ENCODE measurements at regions not wholly inside any gene's neighbourhood (a gene's known extent, or its start where the extent isn't known, plus 50 kb on each side); places are given as distances from the start of the nearest gene placed in this dataset.

GRCh38 chr3:103459815-103460214 is 1025.0 kb downstream of the ZPLD1 start:
- Histone ChIP-seq H3K9ac (ENCODE audit: insufficient read length, low read depth) (no peak overlapping the region), H3K9me3 (ENCODE audit: insufficient read depth, low read length) (no peaks in the 10 kb centered on the region), H3K4me3 (ENCODE audit: insufficient read length, low read depth) (no peak overlapping the region), H3K36me3 (ENCODE audit: insufficient read depth, insufficient read length, low read length) (no peaks in the 10 kb centered on the region), H3K4me1 (ENCODE audit: insufficient read depth, insufficient read length) (no peaks in the 10 kb centered on the region), H3K27me3 (ENCODE audit: insufficient read depth, insufficient read length) (no peaks in the 10 kb centered on the region)
- DNase-seq (ENCODE audit: low read depth, low spot score) = no peak
- TF ChIP-seq YY1 (IDR thresholded peaks at IDR 0.05; ENCODE audit: insufficient read depth, insufficient read length) (no peak), ZNF274 (IDR thresholded peaks at IDR 0.05; ENCODE audit: low read depth, low read length) (no peak), SUZ12 (IDR thresholded peaks at IDR 0.05; ENCODE audit: extremely low read depth, insufficient read depth, insufficient read length) (no peak)

GRCh38 chr3:103470498-103470897 is 1035.7 kb downstream of the ZPLD1 start:
- H3K9me3 ChIP-seq (ENCODE audit: insufficient read depth, low read length) = no peaks in the 10 kb centered on the region
- H3K9ac ChIP-seq (ENCODE audit: insufficient read length, low read depth) = no peak overlapping the region
- no peak overlapping the region for H3K4me3 ChIP-seq (ENCODE audit: insufficient read length, low read depth)
- DNase-seq (ENCODE audit: low read depth, low spot score) = no peak
- H3K36me3 ChIP-seq (ENCODE audit: insufficient read depth, insufficient read length, low read length) = no peaks in the 10 kb centered on the region
- H3K4me1 ChIP-seq (ENCODE audit: insufficient read depth, insufficient read length) = no peaks in the 10 kb centered on the region
- no peaks in the 10 kb centered on the region for H3K27me3 ChIP-seq (ENCODE audit: insufficient read depth, insufficient read length)
- no peak for TF ChIP-seq SUZ12 (IDR thresholded peaks at IDR 0.05; ENCODE audit: extremely low read depth, insufficient read depth, insufficient read length)
- no peak for TF ChIP-seq ZNF274 (IDR thresholded peaks at IDR 0.05; ENCODE audit: low read depth, low read length)
- TF ChIP-seq YY1 (IDR thresholded peaks at IDR 0.05; ENCODE audit: insufficient read depth, insufficient read length) = no peak

- Histone ChIP-seq H3K9ac (ENCODE audit: insufficient read length, low read depth) (no peak overlapping the region), H3K4me1 (ENCODE audit: insufficient read depth, insufficient read length) (no peaks in the 10 kb centered on the region), H3K4me3 (ENCODE audit: insufficient read length, low read depth) (no peak overlapping the region), H3K9me3 (ENCODE audit: insufficient read depth, low read length) (no peaks in the 10 kb centered on the region), H3K27me3 (ENCODE audit: insufficient read depth, insufficient read length) (no peaks in the 10 kb centered on the region), H3K36me3 (ENCODE audit: insufficient read depth, insufficient read length, low read length) (no peaks in the 10 kb centered on the region)
- DNase-seq (ENCODE audit: low read depth, low spot score) = no peak
- TF ChIP-seq ZNF274 (IDR thresholded peaks at IDR 0.05; ENCODE audit: low read depth, low read length) = no peak
- no peak for TF ChIP-seq SUZ12 (IDR thresholded peaks at IDR 0.05; ENCODE audit: extremely low read depth, insufficient read depth, insufficient read length)
- TF ChIP-seq YY1 (IDR thresholded peaks at IDR 0.05; ENCODE audit: insufficient read depth, insufficient read length) = no peak
Measured at GRCh38 chr3:103494011-103494410, 1059.2 kb downstream of the ZPLD1 start.

- no peak overlapping the region for H3K9ac ChIP-seq (ENCODE audit: insufficient read length, low read depth)
- H3K4me3 ChIP-seq (ENCODE audit: insufficient read length, low read depth) = no peak overlapping the region
- H3K4me1 ChIP-seq (ENCODE audit: insufficient read depth, insufficient read length) = no peaks in the 10 kb centered on the region
- TF ChIP-seq ZNF274 (IDR thresholded peaks at IDR 0.05; ENCODE audit: low read depth, low read length) (no peak), YY1 (IDR thresholded peaks at IDR 0.05; ENCODE audit: insufficient read depth, insufficient read length) (no peak), SUZ12 (IDR thresholded peaks at IDR 0.05; ENCODE audit: extremely low read depth, insufficient read depth, insufficient read length) (no peak)
- no peaks in the 10 kb centered on the region for H3K27me3 ChIP-seq (ENCODE audit: insufficient read depth, insufficient read length)
- H3K36me3 ChIP-seq (ENCODE audit: insufficient read depth, insufficient read length, low read length) = no peaks in the 10 kb centered on the region
- DNase-seq (ENCODE audit: low read depth, low spot score) = no peak
- no peaks in the 10 kb centered on the region for H3K9me3 ChIP-seq (ENCODE audit: insufficient read depth, low read length)
Measured at GRCh38 chr3:103494512-103494911, 1059.7 kb downstream of the ZPLD1 start.

GRCh38 chr3:103495186-103495585 is 1060.4 kb downstream of the ZPLD1 start:
- H3K4me1 ChIP-seq (ENCODE audit: insufficient read depth, insufficient read length) = no peaks in the 10 kb centered on the region
- no peak overlapping the region for H3K4me3 ChIP-seq (ENCODE audit: insufficient read length, low read depth)
- no peaks in the 10 kb centered on the region for H3K36me3 ChIP-seq (ENCODE audit: insufficient read depth, insufficient read length, low read length)
- no peaks in the 10 kb centered on the region for H3K9me3 ChIP-seq (ENCODE audit: insufficient read depth, low read length)
- H3K9ac ChIP-seq (ENCODE audit: insufficient read length, low read depth) = no peak overlapping the region
- no peak for DNase-seq (ENCODE audit: low read depth, low spot score)
- no peaks in the 10 kb centered on the region for H3K27me3 ChIP-seq (ENCODE audit: insufficient read depth, insufficient read length)
- TF ChIP-seq YY1 (IDR thresholded peaks at IDR 0.05; ENCODE audit: insufficient read depth, insufficient read length) (no peak), SUZ12 (IDR thresholded peaks at IDR 0.05; ENCODE audit: extremely low read depth, insufficient read depth, insufficient read length) (no peak), ZNF274 (IDR thresholded peaks at IDR 0.05; ENCODE audit: low read depth, low read length) (no peak)

DNA sequence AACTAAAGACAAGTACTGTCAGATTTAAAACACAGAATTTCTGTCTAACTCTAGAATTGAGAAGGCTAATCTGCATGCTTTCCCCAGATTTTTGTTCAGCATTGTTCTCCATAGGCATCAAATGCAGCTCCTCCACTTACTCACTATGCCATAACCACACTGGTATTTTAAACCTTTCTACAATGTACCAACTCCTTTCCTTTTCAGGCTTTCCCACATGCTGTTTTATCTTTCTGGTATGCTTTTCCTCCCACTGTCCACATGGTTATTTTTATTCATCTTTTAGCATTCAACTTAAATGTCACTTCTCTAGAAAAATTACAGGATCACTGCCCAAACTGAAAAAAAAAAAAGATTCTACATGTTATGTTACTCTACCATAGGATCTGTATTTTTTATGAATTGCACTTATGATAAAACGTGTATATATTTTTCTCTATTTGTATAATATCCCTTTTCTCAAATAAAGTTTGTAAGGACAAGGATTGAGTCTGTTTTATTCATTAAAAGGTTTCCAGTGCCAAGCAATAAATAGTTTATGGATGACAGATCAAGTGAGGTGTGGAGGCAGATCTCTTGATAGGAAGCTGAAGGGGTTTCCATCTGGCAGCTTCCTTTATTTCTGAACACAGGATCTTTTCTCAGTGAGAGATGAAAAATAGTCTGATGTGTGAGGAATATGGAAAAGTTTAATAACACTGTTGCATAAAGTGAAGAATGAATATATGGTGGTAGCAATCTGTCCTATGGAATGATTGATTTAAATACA is 1064.5 kb downstream of the ZPLD1 start:
- Histone ChIP-seq H3K36me3 (ENCODE audit: insufficient read depth, insufficient read length, low read length) (no peaks in the 10 kb centered on the region), H3K27me3 (ENCODE audit: insufficient read depth, insufficient read length) (no peaks in the 10 kb centered on the region), H3K4me1 (ENCODE audit: insufficient read depth, insufficient read length) (no peaks in the 10 kb centered on the region), H3K9me3 (ENCODE audit: insufficient read depth, low read length) (no peaks in the 10 kb centered on the region), H3K9ac (ENCODE audit: insufficient read length, low read depth) (no peak overlapping the region), H3K4me3 (ENCODE audit: insufficient read length, low read depth) (no peak overlapping the region)
- TF ChIP-seq ZNF274 (IDR thresholded peaks at IDR 0.05; ENCODE audit: low read depth, low read length) (no peak), YY1 (IDR thresholded peaks at IDR 0.05; ENCODE audit: insufficient read depth, insufficient read length) (no peak)
- no peak for DNase-seq (ENCODE audit: low read depth, low spot score)

DNA sequence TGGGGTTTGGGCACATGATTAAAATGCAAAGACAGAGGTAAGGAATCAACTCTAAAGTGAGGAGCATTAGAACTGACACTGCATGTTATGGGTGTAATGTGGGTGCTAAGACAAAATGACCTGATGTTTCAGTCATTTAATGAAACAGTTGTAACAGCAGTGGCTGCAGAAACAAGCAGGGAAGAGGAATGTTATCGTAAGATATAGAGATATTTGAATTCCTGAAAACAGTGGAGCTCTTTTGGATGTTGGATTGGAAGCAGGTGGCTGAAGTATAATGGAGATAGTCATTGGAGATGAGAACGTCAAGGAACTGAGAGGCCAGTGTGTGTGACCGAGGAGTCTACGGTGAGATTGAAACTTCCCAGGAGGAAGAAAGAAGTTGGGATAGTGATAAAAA is 1065.2 kb downstream of the ZPLD1 start:
- no peaks in the 10 kb centered on the region for H3K36me3 ChIP-seq (ENCODE audit: insufficient read depth, insufficient read length, low read length)
- DNase-seq (ENCODE audit: low read depth, low spot score) = no peak
- no peaks in the 10 kb centered on the region for H3K4me1 ChIP-seq (ENCODE audit: insufficient read depth, insufficient read length)
- no peak overlapping the region for H3K4me3 ChIP-seq (ENCODE audit: insufficient read length, low read depth)
- H3K9me3 ChIP-seq (ENCODE audit: insufficient read depth, low read length) = no peaks in the 10 kb centered on the region
- no peaks in the 10 kb centered on the region for H3K27me3 ChIP-seq (ENCODE audit: insufficient read depth, insufficient read length)
- TF ChIP-seq SUZ12 (IDR thresholded peaks at IDR 0.05; ENCODE audit: extremely low read depth, insufficient read depth, insufficient read length) (no peak), ZNF274 (IDR thresholded peaks at IDR 0.05; ENCODE audit: low read depth, low read length) (no peak), YY1 (IDR thresholded peaks at IDR 0.05; ENCODE audit: insufficient read depth, insufficient read length) (no peak)
- no peak overlapping the region for H3K9ac ChIP-seq (ENCODE audit: insufficient read length, low read depth)
